Neural cell (in vitro differentiated cells): ENCODE measurements at regions not wholly inside any gene's neighbourhood (a gene's known extent, or its start where the extent isn't known, plus 50 kb on each side); places are given as distances from the start of the nearest gene placed in this dataset.

ENCODE experiments used
- CTCF ChIP-seq: fragments of 450-650 bp; IDR thresholded peaks from 2 replicates; pipeline ENCODE4 v1.5.1; 2014; ENCODE audit warnings: antibody characterized with exemption, mild to moderate bottlenecking, moderate library complexity; ENCODE audit not compliant: poor library complexity, severe bottlenecking
- EZH2 ChIP-seq: fragments of 200-600, 300-800 bp; shearing (Covaris generic), sonication (generic); IDR thresholded peaks from 2 replicates; pipeline ENCODE4 v1.6.1; 2014; ENCODE audit warnings: antibody characterized with exemption, low read length, borderline replicate concordance, mild to moderate bottlenecking; ENCODE audit not compliant: insufficient read depth, poor library complexity, severe bottlenecking
- MXI1 ChIP-seq: fragments of 450-650 bp; conservative IDR thresholded peaks from 2 replicates; pipeline ENCODE4 v1.6.1; 2014; ENCODE audit warnings: antibody characterized with exemption, mild to moderate bottlenecking; ENCODE audit not compliant: poor library complexity, severe bottlenecking
- POLR2AphosphoS5 ChIP-seq: IDR thresholded peaks from 2 replicates; pipeline ENCODE4 v1.6.1; 2012
- REST ChIP-seq: IDR thresholded peaks from 2 replicates; pipeline ENCODE4 v1.6.1; 2012; ENCODE audit warnings: borderline replicate concordance
- SMC3 ChIP-seq: fragments of 450-650 bp; conservative IDR thresholded peaks from 2 replicates; pipeline ENCODE4 v1.6.1; 2014; ENCODE audit warnings: antibody characterized with exemption, mild to moderate bottlenecking, moderate library complexity; ENCODE audit not compliant: poor library complexity

- TF ChIP-seq CTCF (no peak), POLR2AphosphoS5 (no peak), EZH2 (no peak), MXI1 (no peak), REST (no peak), SMC3 (no peak)
Measured at GRCh38 chr10:125232841-125233240, 72.5 kb upstream of the CTBP2 start.
